A673 (cell line): ENCODE measurements at regions not wholly inside any gene's neighbourhood (a gene's known extent, or its start where the extent isn't known, plus 50 kb on each side); places are given as distances from the start of the nearest gene placed in this dataset.

Experiments used
- BruUV-seq: library from RNA; stranded (reverse); fragments of 400-500 nt; replicated peaks from 2 replicates; lab custom pipeline; 2021; lab: Mats Ljungman, UMichigan
- CTCF ChIA-PET: fragments of 300-600 bp; sonication (Branson Sonifier 250); formaldehyde crosslinking; loops from one replicate; lab custom pipeline; 2022; ENCODE audit warnings: antibody characterized with exemption; lab: Charles Lee
- POLR2A ChIA-PET: fragments of 300-600 bp; sonication (Branson Sonifier 250); formaldehyde crosslinking; loops from one replicate; lab custom pipeline; 2022; ENCODE audit warnings: antibody characterized with exemption; ENCODE audit not compliant: low non-redundant PET; lab: Charles Lee
- DNase-seq: peaks from one replicate; pipeline ENCODE4 v3.0.0-alpha.2; 2015; ENCODE audit warnings: low spot score
- H3K27ac ChIP-seq: fragments of 200-600 bp; sonication (generic); 2 replicates; pipeline ENCODE4 v1.5.1; 2016; ENCODE audit warnings: mixed run types, low read depth, mild to moderate bottlenecking, mixed read lengths, antibody characterized with exemption, low read length; ENCODE audit not compliant: poor library complexity, severe bottlenecking
- H3K27me3 ChIP-seq: fragments of 200-600 bp; sonication (generic); replicated peaks from 2 replicates; pipeline ENCODE4 v1.6.1; 2017; ENCODE audit warnings: mixed run types, low read depth, mild to moderate bottlenecking, mixed read lengths, antibody characterized with exemption, low read length; ENCODE audit not compliant: insufficient read depth, poor library complexity
- H3K36me3 ChIP-seq: fragments of 200-600 bp; sonication (generic); 2 replicates; pipeline ENCODE4 v1.6.1; 2016; ENCODE audit warnings: mixed run types, mild to moderate bottlenecking, mixed read lengths, antibody characterized with exemption, low read length; ENCODE audit not compliant: insufficient read depth, poor library complexity, severe bottlenecking
- H3K4me1 ChIP-seq: fragments of 200-600 bp; sonication (generic); 2 replicates; pipeline ENCODE4 v1.6.1; 2017; ENCODE audit warnings: mixed run types, mild to moderate bottlenecking, mixed read lengths, antibody characterized with exemption, low read length; ENCODE audit not compliant: insufficient read depth, poor library complexity, severe bottlenecking
- H3K4me3 ChIP-seq: fragments of 200-600 bp; sonication (generic); 2 replicates; pipeline ENCODE4 v1.5.1; 2016; ENCODE audit warnings: low read depth, mixed run types, mild to moderate bottlenecking, mixed read lengths, low read length; ENCODE audit not compliant: poor library complexity, severe bottlenecking
- H3K9me3 ChIP-seq: fragments of 200-600 bp; sonication (generic); 2 replicates; pipeline ENCODE4 v1.6.1; 2016; ENCODE audit warnings: mixed run types, low read depth, mild to moderate bottlenecking, mixed read lengths, antibody characterized with exemption, low read length; ENCODE audit not compliant: poor library complexity, severe bottlenecking
- EZH2 ChIP-seq: fragments of 200-600 bp; sonication (generic); IDR thresholded peaks from 2 replicates; pipeline ENCODE4 v1.6.1; 2017; ENCODE audit warnings: borderline replicate concordance, low read depth, mild to moderate bottlenecking, mixed read lengths, antibody characterized with exemption, low read length; ENCODE audit not compliant: poor library complexity, severe bottlenecking
- intact Hi-C: fragments of 100-400 bp; cut with micrococcal nuclease; formaldehyde crosslinking; loops from one replicate; pipeline ENCODE4 v1.10.0; 2022; ENCODE audit not compliant: unreplicated experiment
- TF ChIP-seq, protein P1 (sequence below): fragments of 300-800, 200-600 bp; sonication (generic); conservative IDR thresholded peaks from 2 replicates; pipeline ENCODE4 v1.5.1; 2017; ENCODE audit warnings: low read depth, mild to moderate bottlenecking, antibody characterized with exemption, low read length, moderate library complexity, mixed read lengths

DNA sequence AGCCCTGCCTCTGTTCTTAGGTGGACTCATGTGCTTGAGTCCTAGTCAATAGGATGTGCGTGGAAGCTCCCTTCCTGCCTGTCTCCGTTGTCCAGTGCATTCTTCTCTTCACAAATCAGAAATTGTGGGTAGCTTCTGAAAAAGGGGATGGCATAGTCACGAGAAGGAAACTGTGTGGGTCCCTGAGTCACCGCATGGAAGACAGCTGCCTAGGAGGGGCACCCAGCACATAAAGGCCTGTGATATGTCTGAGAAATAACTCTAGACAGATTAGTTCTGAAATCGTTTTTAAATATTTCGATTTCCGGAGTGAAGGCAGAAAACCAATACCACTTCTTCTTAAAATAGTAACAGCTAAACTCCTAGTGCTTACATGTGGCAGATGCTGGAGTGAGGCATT, 974.4 kb downstream of the BCL11B start:
- H3K4me3 ChIP-seq: no peak overlapping the region
- ChIA-PET CTCF (no interaction called here), POLR2A (no interaction called here)
- no peak for DNase-seq
- H3K36me3 ChIP-seq: no peaks in the 10 kb centered on the region
- no peaks in the 10 kb centered on the region for H3K9me3 ChIP-seq
- no TSS peak for BruUV-seq
- no peak for TF ChIP-seq EZH2
- TF ChIP-seq, protein P1, sequence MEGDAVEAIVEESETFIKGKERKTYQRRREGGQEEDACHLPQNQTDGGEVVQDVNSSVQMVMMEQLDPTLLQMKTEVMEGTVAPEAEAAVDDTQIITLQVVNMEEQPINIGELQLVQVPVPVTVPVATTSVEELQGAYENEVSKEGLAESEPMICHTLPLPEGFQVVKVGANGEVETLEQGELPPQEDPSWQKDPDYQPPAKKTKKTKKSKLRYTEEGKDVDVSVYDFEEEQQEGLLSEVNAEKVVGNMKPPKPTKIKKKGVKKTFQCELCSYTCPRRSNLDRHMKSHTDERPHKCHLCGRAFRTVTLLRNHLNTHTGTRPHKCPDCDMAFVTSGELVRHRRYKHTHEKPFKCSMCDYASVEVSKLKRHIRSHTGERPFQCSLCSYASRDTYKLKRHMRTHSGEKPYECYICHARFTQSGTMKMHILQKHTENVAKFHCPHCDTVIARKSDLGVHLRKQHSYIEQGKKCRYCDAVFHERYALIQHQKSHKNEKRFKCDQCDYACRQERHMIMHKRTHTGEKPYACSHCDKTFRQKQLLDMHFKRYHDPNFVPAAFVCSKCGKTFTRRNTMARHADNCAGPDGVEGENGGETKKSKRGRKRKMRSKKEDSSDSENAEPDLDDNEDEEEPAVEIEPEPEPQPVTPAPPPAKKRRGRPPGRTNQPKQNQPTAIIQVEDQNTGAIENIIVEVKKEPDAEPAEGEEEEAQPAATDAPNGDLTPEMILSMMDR: no peak
- no peaks in the 10 kb centered on the region for H3K4me1 ChIP-seq
- intact Hi-C loops: no loop called here
- no peak overlapping the region for H3K27ac ChIP-seq
- H3K27me3 ChIP-seq: no peaks in the 10 kb centered on the region

DNA sequence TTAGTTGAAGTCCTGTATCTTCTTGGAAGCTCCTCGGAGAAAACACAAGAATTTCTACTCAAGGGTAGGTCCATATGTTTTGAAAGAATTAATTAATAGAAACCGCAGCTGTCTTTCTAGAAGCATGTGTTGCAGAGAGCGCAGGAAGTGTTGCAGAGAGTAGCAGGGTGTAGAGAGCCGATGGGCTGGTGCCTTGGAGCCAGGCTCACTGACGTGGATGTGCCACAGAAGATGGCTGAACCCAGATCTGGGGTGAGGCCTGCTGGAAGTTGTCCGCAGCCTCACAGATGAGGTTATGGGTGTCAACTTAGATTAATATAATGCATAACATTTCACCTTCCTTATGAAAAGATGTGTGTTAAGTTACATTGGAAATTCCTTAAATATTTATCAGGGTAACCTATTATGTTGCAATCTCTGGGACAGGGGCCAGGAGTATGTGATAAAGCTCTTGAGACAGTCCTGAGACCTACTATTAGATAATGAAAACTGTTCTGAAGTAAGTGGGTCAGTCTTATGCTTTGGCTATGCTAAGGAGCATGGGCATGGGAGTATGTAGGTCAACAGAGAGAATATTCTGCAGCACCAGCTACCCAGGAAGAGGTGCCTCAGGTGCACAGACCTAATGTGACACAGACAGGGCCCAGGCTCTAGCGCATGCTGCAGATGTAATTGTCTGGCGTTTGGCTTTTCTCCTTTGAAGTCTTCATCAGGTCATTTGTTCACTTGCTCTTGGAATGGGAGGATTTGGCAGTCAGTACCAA, 973.3 kb downstream of the BCL11B start:
- BruUV-seq: no TSS peak
- POLR2A ChIA-PET: no interaction called here

DNA sequence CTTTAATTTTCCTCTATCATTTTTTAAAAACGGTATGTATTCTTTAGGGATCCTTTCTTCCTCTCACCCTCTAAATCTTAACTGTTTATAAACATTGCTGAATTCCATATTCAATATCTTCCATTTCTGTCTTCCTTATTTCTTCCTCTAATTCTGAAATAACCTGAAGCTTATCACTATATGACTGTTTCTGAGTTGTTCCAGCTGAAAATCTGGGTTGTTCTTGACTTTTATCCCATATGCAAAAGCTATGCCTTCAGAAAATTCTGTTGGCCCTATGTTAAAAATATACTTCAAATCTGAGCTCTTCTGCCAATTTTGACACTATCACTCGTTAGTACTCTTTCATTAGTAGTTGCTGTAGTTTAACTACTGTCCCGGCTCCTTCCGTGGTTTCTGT, 970.3 kb downstream of the BCL11B start:
- Histone ChIP-seq H3K27ac (no peak overlapping the region), H3K4me3 (no peak overlapping the region), H3K9me3 (no peaks in the 10 kb centered on the region), H3K36me3 (no peaks in the 10 kb centered on the region), H3K4me1 (no peaks in the 10 kb centered on the region), H3K27me3 (no peaks in the 10 kb centered on the region)
- ChIA-PET CTCF (no interaction called here), POLR2A (no interaction called here)
- DNase-seq: no peak
- TF ChIP-seq, protein P1: no peak
- TF ChIP-seq EZH2: no peak
- BruUV-seq: no TSS peak
- intact Hi-C loops: no loop called here

More for the DNA sequence above, 973.3 kb downstream of the BCL11B start:
- Histone ChIP-seq H3K4me3 (no peak overlapping the region), H3K27me3 (no peaks in the 10 kb centered on the region), H3K36me3 (no peaks in the 10 kb centered on the region), H3K4me1 (no peaks in the 10 kb centered on the region), H3K9me3 (no peaks in the 10 kb centered on the region), H3K27ac (no peak overlapping the region)
- TF ChIP-seq EZH2: no peak
- TF ChIP-seq, protein P1: no peak
- intact Hi-C loops: no loop called here
- DNase-seq: no peak
- CTCF ChIA-PET: no interaction called here
